Bronchial epithelial cell (primary cell): ENCODE measurements at regions not wholly inside any gene's neighbourhood (a gene's known extent, or its start where the extent isn't known, plus 50 kb on each side); places are given as distances from the start of the nearest gene placed in this dataset.

Experiments used
- DNase-seq: peaks from one replicate; pipeline ENCODE4 v3.0.0-alpha.2; 2010; ENCODE audit warnings: low read depth
- FAIRE-seq: peaks from 2 replicates; lab custom pipeline; 2011; peaks lifted over from hg19 to GRCh38; lab: Jason Lieb, UNC
- H3K27me3 ChIP-seq: 2 replicates; pipeline ENCODE4 v1.5.1; 2011; ENCODE audit warnings: low read length; ENCODE audit not compliant: control insufficient read depth, insufficient read depth
- H3K36me3 ChIP-seq: 2 replicates; pipeline ENCODE4 v1.5.1; 2011; ENCODE audit warnings: low read length; ENCODE audit not compliant: control insufficient read depth, insufficient read depth
- H3K4me3 ChIP-seq: 2 replicates; pipeline ENCODE4 v1.5.1; 2011; ENCODE audit warnings: mild to moderate bottlenecking, low read depth, low read length, control low read depth
- CTCF ChIP-seq: IDR thresholded peaks from 2 replicates; pipeline ENCODE4 v1.5.1; 2011; ENCODE audit warnings: mild to moderate bottlenecking, moderate library complexity, low read length, control low read depth, inconsistent platforms; ENCODE audit not compliant: insufficient read depth, severe bottlenecking

- no peak for TF ChIP-seq CTCF
- DNase-seq (no peak), FAIRE-seq (no peak)
- Histone ChIP-seq H3K36me3 (no peaks in the 10 kb centered on the region), H3K27me3 (no peaks in the 10 kb centered on the region), H3K4me3 (no peak overlapping the region)
Observed at GRCh38 chr3:78426454-78426853, 1341.3 kb downstream of the ROBO1 start.

GRCh38 chr3:78427303-78427702, 1340.5 kb downstream of the ROBO1 start:
- FAIRE-seq: no peak

GRCh38 chr3:78430741-78431140, 1337.1 kb downstream of the ROBO1 start:
- H3K4me3 ChIP-seq: no peak overlapping the region
- no peak for DNase-seq
- no peaks in the 10 kb centered on the region for H3K27me3 ChIP-seq
- no peak for TF ChIP-seq CTCF
- FAIRE-seq: no peak
- H3K36me3 ChIP-seq: no peaks in the 10 kb centered on the region

More at GRCh38 chr3:78427303-78427702, 1340.5 kb downstream of the ROBO1 start:
- no peak for DNase-seq
- Histone ChIP-seq H3K27me3 (no peaks in the 10 kb centered on the region), H3K36me3 (no peaks in the 10 kb centered on the region), H3K4me3 (no peak overlapping the region)
- TF ChIP-seq CTCF: no peak

- H3K36me3 ChIP-seq: no peaks in the 10 kb centered on the region
- no peak for TF ChIP-seq CTCF
- no peaks in the 10 kb centered on the region for H3K27me3 ChIP-seq
- H3K4me3 ChIP-seq: no peak overlapping the region
- FAIRE-seq (no peak), DNase-seq (no peak)
Observed at GRCh38 chr3:78434801-78435200, 1333.0 kb downstream of the ROBO1 start.

- FAIRE-seq (no peak), DNase-seq (no peak)
- H3K4me3 ChIP-seq: no peak overlapping the region
- TF ChIP-seq CTCF: no peak
- H3K27me3 ChIP-seq: no peaks in the 10 kb centered on the region
- H3K36me3 ChIP-seq: no peaks in the 10 kb centered on the region
Observed at GRCh38 chr3:78455166-78455565, 1312.6 kb downstream of the ROBO1 start.

GRCh38 chr3:78455712-78456433, 1311.9 kb downstream of the ROBO1 start:
- no peak for TF ChIP-seq CTCF
- Histone ChIP-seq H3K36me3 (no peaks in the 10 kb centered on the region), H3K27me3 (no peaks in the 10 kb centered on the region), H3K4me3 (no peak overlapping the region)
- DNase-seq (no peak), FAIRE-seq (no peak)
